Vagina (tissue), 2 donors: ENCODE measurements at regions not wholly inside any gene's neighbourhood (a gene's known extent, or its start where the extent isn't known, plus 50 kb on each side); places are given as distances from the start of the nearest gene placed in this dataset.

Experiments used
- DNase-seq, 2 donors: peaks; one replicate each; pipeline ENCODE4 v3.0.0-alpha.2; 2017; ENCODE audit errors: extremely low spot score in 2 of 2
- H3K27ac ChIP-seq: fragments of 200-600 bp; sonication (generic); one replicate; pipeline ENCODE4 v1.5.1; 2019
- H3K27me3 ChIP-seq: fragments of 200-600 bp; sonication (generic); one replicate; pipeline ENCODE4 v1.5.1; 2019
- H3K36me3 ChIP-seq, 2 donors: fragments of 200-600 bp; sonication (generic); one replicate each; pipeline ENCODE4 v1.5.1; 2017 to 2019
- H3K4me1 ChIP-seq: fragments of 200-600 bp; sonication (generic); one replicate; pipeline ENCODE4 v1.5.1; 2019
- H3K4me3 ChIP-seq, 2 donors: fragments of 200-600 bp; sonication (generic); 1 replicate in 1 of 2; 2 replicates in 1 of 2; pipeline ENCODE4 v1.5.1; 2016 to 2019
- H3K9me3 ChIP-seq: fragments of 200-600 bp; sonication (generic); one replicate; pipeline ENCODE4 v1.5.1; 2019
- CTCF ChIP-seq, 3 experiments: fragments of 450-650 bp in 2 of 3; fragments of 200-600 bp in 1 of 3; sonication (generic) in 1 of 3; IDR thresholded peaks; one replicate each; pipeline ENCODE4 v1.5.1; 2017 to 2019; ENCODE audit warnings: antibody characterized with exemption in 3 of 3, mild to moderate bottlenecking in 2 of 3, moderate library complexity in 2 of 3
- POLR2A ChIP-seq, 2 donors: fragments of 450-650 bp; IDR thresholded peaks; one replicate each; pipeline ENCODE4 v1.6.1; 2017; ENCODE audit warnings: antibody characterized with exemption in 2 of 2, mild to moderate bottlenecking in 2 of 2, moderate library complexity in 2 of 2
- POLR2AphosphoS5 ChIP-seq, 2 donors: sonication (generic); formaldehyde crosslinking; IDR thresholded peaks; one replicate each; pipeline ENCODE4 v1.9.0; 2017; ENCODE audit warnings: antibody characterized with exemption in 2 of 2, mild to moderate bottlenecking in 2 of 2, low read depth in 1 of 2; ENCODE audit not compliant: insufficient read depth in 1 of 2
- intact Hi-C: fragments of 100-400 bp; cut with DNase I; formaldehyde crosslinking; loops from one replicate; pipeline ENCODE4 v1.15.1; 2023

GRCh38 chr5:125049721-125050702 lies 303.6 kb upstream of the ZNF608 start:
- Histone ChIP-seq H3K4me1 (no peaks in the 10 kb centered on the region), H3K9me3 (no peaks in the 10 kb centered on the region), H3K27me3 (no peaks in the 10 kb centered on the region), H3K4me3 (no peak overlapping the region), H3K27ac (no peak overlapping the region), H3K36me3 (no peaks in the 10 kb centered on the region)
- DNase-seq, result no peak
- TF ChIP-seq CTCF (IDR thresholded peaks at IDR 0.05), result no peak
- TF ChIP-seq POLR2A (IDR thresholded peaks at IDR 0.05), result no peak
- TF ChIP-seq POLR2AphosphoS5 (IDR thresholded peaks at IDR 0.05; ENCODE audit: insufficient read depth in 1 of 2, low read depth in 1 of 2), result no peak
- intact Hi-C loops, result no loop called here

DNA sequence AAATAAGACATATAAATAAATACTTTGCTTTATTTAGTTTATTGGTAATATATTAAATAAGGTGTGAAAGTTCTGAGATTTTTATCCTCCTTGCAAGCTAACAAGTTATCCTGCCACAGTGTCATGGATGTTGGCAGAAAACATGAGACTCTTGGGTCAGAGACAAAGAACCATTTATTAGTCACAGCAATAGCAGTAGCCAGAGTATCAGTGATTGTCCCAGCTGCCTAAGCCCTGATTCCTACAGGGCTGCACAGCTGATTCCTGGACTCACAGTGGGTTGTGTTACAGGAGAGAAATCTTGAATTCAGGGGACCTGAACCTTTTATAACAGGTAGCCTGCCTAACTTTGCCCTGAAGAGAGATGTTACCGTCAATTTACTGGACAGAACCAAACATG lies 304.5 kb upstream of the ZNF608 start:
- Histone ChIP-seq H3K27me3 (no peaks in the 10 kb centered on the region), H3K27ac (no peak overlapping the region), H3K36me3 (no peaks in the 10 kb centered on the region), H3K9me3 (no peaks in the 10 kb centered on the region), H3K4me1 (peaks cover 1% of the 10 kb centered on the region), H3K4me3 (no peak overlapping the region)
- TF ChIP-seq CTCF (IDR thresholded peaks at IDR 0.05) (no peak), POLR2A (IDR thresholded peaks at IDR 0.05) (no peak), POLR2AphosphoS5 (IDR thresholded peaks at IDR 0.05; ENCODE audit: insufficient read depth in 1 of 2, low read depth in 1 of 2) (no peak)
- intact Hi-C loops, result no loop called here
- DNase-seq, result no peak

- peaks cover 18% of the 10 kb centered on the region for H3K4me1 ChIP-seq
- H3K27ac ChIP-seq, result no peak overlapping the region
- DNase-seq, result no peak
- no peak overlapping the region for H3K4me3 ChIP-seq
- no peaks in the 10 kb centered on the region for H3K36me3 ChIP-seq
- no peaks in the 10 kb centered on the region for H3K27me3 ChIP-seq
- no peaks in the 10 kb centered on the region for H3K9me3 ChIP-seq
- intact Hi-C loops, result no loop called here
- TF ChIP-seq POLR2AphosphoS5 (IDR thresholded peaks at IDR 0.05; ENCODE audit: insufficient read depth in 1 of 2, low read depth in 1 of 2), result no peak
- no peak for TF ChIP-seq CTCF (IDR thresholded peaks at IDR 0.05)
- TF ChIP-seq POLR2A (IDR thresholded peaks at IDR 0.05), result no peak
Observed at GRCh38 chr5:125052584-125052983, 306.1 kb upstream of the ZNF608 start.

- intact Hi-C loops, result no loop called here
- Histone ChIP-seq H3K4me3 (no peak overlapping the region), H3K27ac (no peak overlapping the region), H3K9me3 (no peaks in the 10 kb centered on the region), H3K27me3 (no peaks in the 10 kb centered on the region), H3K4me1 (peaks cover 24% of the 10 kb centered on the region), H3K36me3 (no peaks in the 10 kb centered on the region)
- DNase-seq, result no peak
- no peak for TF ChIP-seq CTCF (IDR thresholded peaks at IDR 0.05)
- no peak for TF ChIP-seq POLR2AphosphoS5 (IDR thresholded peaks at IDR 0.05; ENCODE audit: insufficient read depth in 1 of 2, low read depth in 1 of 2)
- TF ChIP-seq POLR2A (IDR thresholded peaks at IDR 0.05), result no peak
Observed at GRCh38 chr5:125053179-125053578, 306.7 kb upstream of the ZNF608 start.

GRCh38 chr5:125054146-125054545 lies 307.7 kb upstream of the ZNF608 start:
- Histone ChIP-seq H3K4me1 (peaks cover 34% of the 10 kb centered on the region), H3K9me3 (no peaks in the 10 kb centered on the region), H3K27me3 (no peaks in the 10 kb centered on the region), H3K4me3 (no peak overlapping the region), H3K27ac (no peak overlapping the region), H3K36me3 (no peaks in the 10 kb centered on the region)
- no peak for DNase-seq
- intact Hi-C loops, result no loop called here
- no peak for TF ChIP-seq CTCF (IDR thresholded peaks at IDR 0.05)
- no peak for TF ChIP-seq POLR2AphosphoS5 (IDR thresholded peaks at IDR 0.05; ENCODE audit: insufficient read depth in 1 of 2, low read depth in 1 of 2)
- TF ChIP-seq POLR2A (IDR thresholded peaks at IDR 0.05), result no peak
